Globus pallidus (tissue), 1 donor: ENCODE measurements at regions not wholly inside any gene's neighbourhood (a gene's known extent, or its start where the extent isn't known, plus 50 kb on each side); places are given as distances from the start of the nearest gene placed in this dataset.

ENCODE experiments used
- DNase-seq: peaks from one replicate; pipeline ENCODE4 v3.0.0-alpha.2; 2015; ENCODE audit warnings: low spot score

- no peak for DNase-seq
These were observed 532.3 kb upstream of the MMS22L start for GRCh38 chr6:97815301-97815812.

GRCh38 chr6:97816526-97816925 is 533.5 kb upstream of the MMS22L start:
- no peak for DNase-seq

GRCh38 chr6:97819710-97820109 is 536.7 kb upstream of the MMS22L start:
- peak; percentile 55 for DNase-seq

- DNase-seq, result no peak
These were observed 537.4 kb upstream of the MMS22L start for GRCh38 chr6:97820400-97820799.

GRCh38 chr6:97822632-97823031 is 539.6 kb upstream of the MMS22L start:
- DNase-seq, result no peak

GRCh38 chr6:97841763-97842162 is 558.7 kb upstream of the MMS22L start:
- DNase-seq, result no peak

GRCh38 chr6:97842521-97842920 is 559.5 kb upstream of the MMS22L start:
- DNase-seq, result no peak

GRCh38 chr6:97849390-97849789 is 566.4 kb upstream of the MMS22L start:
- DNase-seq, result no peak

- peak; percentile 7 for DNase-seq
These were observed 567.6 kb upstream of the MMS22L start for GRCh38 chr6:97850458-97851212.

- DNase-seq, result no peak
These were observed 580.7 kb upstream of the MMS22L start for GRCh38 chr6:97863697-97864096.

GRCh38 chr6:97864366-97864765 is 581.4 kb upstream of the MMS22L start:
- DNase-seq, result no peak

GRCh38 chr6:97864826-97865225 is 581.8 kb upstream of the MMS22L start:
- no peak for DNase-seq

GRCh38 chr6:97865612-97866011 is 582.6 kb upstream of the MMS22L start:
- no peak for DNase-seq

GRCh38 chr6:97866616-97867015 is 583.6 kb upstream of the MMS22L start:
- no peak for DNase-seq

- DNase-seq, result no peak
These were observed 584.2 kb upstream of the MMS22L start for GRCh38 chr6:97867177-97867576.

GRCh38 chr6:97870273-97870672 is 587.3 kb upstream of the MMS22L start:
- DNase-seq, result no peak

- no peak for DNase-seq
These were observed 593.7 kb upstream of the MMS22L start for GRCh38 chr6:97876711-97877110.

- no peak for DNase-seq
These were observed 599.7 kb upstream of the MMS22L start for GRCh38 chr6:97882755-97883154.

- DNase-seq, result no peak
These were observed 602.3 kb upstream of the MMS22L start for GRCh38 chr6:97885325-97885724.

GRCh38 chr6:97885828-97886227 is 602.8 kb upstream of the MMS22L start:
- no peak for DNase-seq

GRCh38 chr6:97901531-97901930 is 618.5 kb upstream of the MMS22L start:
- no peak for DNase-seq

- no peak for DNase-seq
These were observed 626.4 kb upstream of the MMS22L start for GRCh38 chr6:97909380-97909779.

- DNase-seq, result no peak
These were observed 630.7 kb upstream of the MMS22L start for GRCh38 chr6:97913721-97914120.

GRCh38 chr6:97914912-97915311 is 631.9 kb upstream of the MMS22L start:
- no peak for DNase-seq
